ENCODE measurements at regions not wholly inside any gene's neighbourhood (a gene's known extent, or its start where the extent isn't known, plus 50 kb on each side); places are given as distances from the start of the nearest gene placed in this dataset.

DNA sequence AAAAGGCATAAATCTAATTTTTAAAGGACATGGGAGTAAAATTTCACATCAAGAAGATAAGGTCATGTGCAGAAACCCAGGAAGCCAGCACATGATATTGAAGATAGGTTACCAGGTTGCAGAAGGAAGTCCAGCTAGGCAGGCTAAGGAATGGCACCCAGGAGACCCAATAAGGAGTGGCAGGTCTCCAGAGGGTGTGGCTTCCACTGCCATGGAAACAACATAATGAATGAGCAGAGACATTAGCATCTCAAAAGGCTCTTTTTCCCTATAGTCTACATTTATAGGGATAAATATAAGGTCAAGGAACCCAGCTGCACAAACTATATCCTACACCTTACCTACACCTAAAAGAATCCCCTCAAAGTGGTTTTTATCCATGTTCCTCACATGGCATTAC lies 275.9 kb downstream of the RPS29 start:
- TF ChIP-seq CTCF (conservative IDR thresholded peaks at IDR 0.05) (no peak), ZFX (IDR thresholded peaks at IDR 0.05) (no peak)

Data from C4-2B (cell line).